Lower leg skin (tissue), 4 donors: ENCODE measurements at regions not wholly inside any gene's neighbourhood (a gene's known extent, or its start where the extent isn't known, plus 50 kb on each side); places are given as distances from the start of the nearest gene placed in this dataset.

Source experiments
- DNase-seq, 2 donors: peaks; one replicate each; pipeline ENCODE4 v3.0.0-alpha.2; 2019; ENCODE audit warnings: low spot score in 2 of 2
- H3K4me3 ChIP-seq: fragments of 200-600 bp; sonication (generic); 2 replicates; pipeline ENCODE4 v1.5.1; 2017; ENCODE audit warnings: mild to moderate bottlenecking, low read depth; ENCODE audit not compliant: poor library complexity, severe bottlenecking
- POLR2A ChIP-seq, 2 donors: fragments of 450-650 bp; IDR thresholded peaks; one replicate each; pipeline ENCODE4 v1.6.1; 2016 to 2017; ENCODE audit warnings: antibody characterized with exemption in 2 of 2, mild to moderate bottlenecking in 1 of 2, moderate library complexity in 1 of 2
- WGBS, 2 donors: methylation state at CpG; one replicate each; pipeline ENCODE4 v1.1.5; 2018; 5-methylcytosine and 5-hydroxymethylcytosine counted together
- intact Hi-C: fragments of 100-400 bp; cut with DNase I; formaldehyde crosslinking; loops from one replicate; pipeline ENCODE4 v1.15.0; 2023; ENCODE audit warnings: low total_unique reads
- TF ChIP-seq, protein P1 (sequence below), 3 donors: fragments of 450-650 bp; IDR thresholded peaks; one replicate each; pipeline ENCODE4 v1.5.1; 2016; ENCODE audit warnings: antibody characterized with exemption in 3 of 3, mild to moderate bottlenecking in 3 of 3, moderate library complexity in 2 of 3

DNA sequence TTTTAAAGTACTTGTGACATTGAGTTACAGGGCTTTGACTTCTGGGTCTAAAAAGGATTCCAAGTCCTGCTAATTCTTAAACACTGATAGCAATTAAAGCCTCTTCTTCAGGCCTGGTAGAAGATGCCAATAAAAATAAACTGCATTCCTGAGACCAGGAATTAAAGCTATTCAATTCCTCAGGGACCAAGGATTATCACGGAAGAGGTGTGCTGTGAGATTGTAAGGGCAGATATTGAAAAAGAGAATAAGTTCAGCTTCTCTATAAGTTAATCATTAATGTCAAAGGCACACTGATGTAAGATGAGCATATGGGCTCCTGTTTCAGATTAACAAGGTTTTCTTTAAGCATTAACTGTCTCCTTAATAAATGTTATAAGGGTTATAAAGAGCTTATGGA is 611.3 kb downstream of the SI start:
- intact Hi-C loops, result no loop called here
- no peak for TF ChIP-seq POLR2A (IDR thresholded peaks at IDR 0.05)
- TF ChIP-seq, protein P1, sequence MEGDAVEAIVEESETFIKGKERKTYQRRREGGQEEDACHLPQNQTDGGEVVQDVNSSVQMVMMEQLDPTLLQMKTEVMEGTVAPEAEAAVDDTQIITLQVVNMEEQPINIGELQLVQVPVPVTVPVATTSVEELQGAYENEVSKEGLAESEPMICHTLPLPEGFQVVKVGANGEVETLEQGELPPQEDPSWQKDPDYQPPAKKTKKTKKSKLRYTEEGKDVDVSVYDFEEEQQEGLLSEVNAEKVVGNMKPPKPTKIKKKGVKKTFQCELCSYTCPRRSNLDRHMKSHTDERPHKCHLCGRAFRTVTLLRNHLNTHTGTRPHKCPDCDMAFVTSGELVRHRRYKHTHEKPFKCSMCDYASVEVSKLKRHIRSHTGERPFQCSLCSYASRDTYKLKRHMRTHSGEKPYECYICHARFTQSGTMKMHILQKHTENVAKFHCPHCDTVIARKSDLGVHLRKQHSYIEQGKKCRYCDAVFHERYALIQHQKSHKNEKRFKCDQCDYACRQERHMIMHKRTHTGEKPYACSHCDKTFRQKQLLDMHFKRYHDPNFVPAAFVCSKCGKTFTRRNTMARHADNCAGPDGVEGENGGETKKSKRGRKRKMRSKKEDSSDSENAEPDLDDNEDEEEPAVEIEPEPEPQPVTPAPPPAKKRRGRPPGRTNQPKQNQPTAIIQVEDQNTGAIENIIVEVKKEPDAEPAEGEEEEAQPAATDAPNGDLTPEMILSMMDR (IDR thresholded peaks at IDR 0.05), result no peak
- no peak for DNase-seq
- 72 to 87% methylated on average over 1 of the region's 1 CpG for WGBS, 2 donors
- H3K4me3 ChIP-seq, result no peak overlapping the region

GRCh38 chr3:164465172-164465571 is 613.1 kb downstream of the SI start:
- no peak for DNase-seq
- no peak overlapping the region for H3K4me3 ChIP-seq
- intact Hi-C loops, result no loop called here
- WGBS, 2 donors, result 85 to 90% methylated on average over 2 of the region's 2 CpGs
- TF ChIP-seq POLR2A (IDR thresholded peaks at IDR 0.05), result no peak
- TF ChIP-seq, protein P1 (IDR thresholded peaks at IDR 0.05), result no peak

- TF ChIP-seq POLR2A (IDR thresholded peaks at IDR 0.05), result no peak
- TF ChIP-seq, protein P1 (IDR thresholded peaks at IDR 0.05), result no peak
- WGBS, 2 donors, result 25 to 34% methylated on average over 3 of the region's 3 CpGs
- H3K4me3 ChIP-seq, result no peak overlapping the region
- no peak for DNase-seq
- intact Hi-C loops, result no loop called here
Observed at GRCh38 chr3:164460851-164461250, 617.4 kb downstream of the SI start.

- intact Hi-C loops, result no loop called here
- TF ChIP-seq, protein P1 (IDR thresholded peaks at IDR 0.05), result no peak
- TF ChIP-seq POLR2A (IDR thresholded peaks at IDR 0.05), result no peak
Observed at GRCh38 chr3:164459521-164460151, 618.7 kb downstream of the SI start.

GRCh38 chr3:164458986-164459385 is 619.3 kb downstream of the SI start:
- no peak overlapping the region for H3K4me3 ChIP-seq
- DNase-seq, result no peak
- intact Hi-C loops, result no loop called here
- TF ChIP-seq POLR2A (IDR thresholded peaks at IDR 0.05), result no peak
- TF ChIP-seq, protein P1 (IDR thresholded peaks at IDR 0.05), result no peak
- WGBS, 2 donors, result 91 to 97% methylated on average over 4 of the region's 4 CpGs

More at GRCh38 chr3:164459521-164460151, 618.7 kb downstream of the SI start:
- no peak for DNase-seq
- no peak overlapping the region for H3K4me3 ChIP-seq
- WGBS, 2 donors, result 92 to 96% methylated on average over 4 of the region's 4 CpGs

DNA sequence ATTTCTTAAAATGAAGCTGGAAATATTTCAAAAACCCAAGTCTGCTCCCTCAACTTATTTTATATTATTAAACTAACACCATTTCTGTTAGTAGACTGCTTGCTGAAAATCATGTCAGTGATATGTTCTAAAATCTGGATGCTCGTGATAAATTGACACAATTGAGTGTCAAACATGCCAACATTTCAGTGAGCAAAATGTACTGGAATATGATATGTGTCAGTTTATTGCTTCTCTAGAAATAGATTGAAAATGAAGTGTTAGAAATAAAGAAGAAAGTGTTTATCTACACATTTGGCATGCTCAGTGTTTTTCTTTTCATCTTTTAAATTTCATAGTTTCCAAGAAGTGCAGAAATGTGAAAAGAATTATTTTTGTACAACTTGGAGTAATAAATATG is 624.6 kb downstream of the SI start:
- 40 to 43% methylated on average over 1 of the region's 1 CpG for WGBS, 2 donors
- no peak for DNase-seq

More for the DNA sequence above, 624.6 kb downstream of the SI start:
- intact Hi-C loops, result no loop called here
- H3K4me3 ChIP-seq, result no peak overlapping the region
- no peak for TF ChIP-seq POLR2A (IDR thresholded peaks at IDR 0.05)
- TF ChIP-seq, protein P1 (IDR thresholded peaks at IDR 0.05), result no peak
